ENCODE measurements at regions not wholly inside any gene's neighbourhood (a gene's known extent, or its start where the extent isn't known, plus 50 kb on each side); places are given as distances from the start of the nearest gene placed in this dataset.

GRCh38 chr18:61133783-61134182, 199.4 kb upstream of the CDH20 start:
- DNase-seq (ENCODE audit: low read depth) = no peak
- no peak overlapping the region for H3K4me3 ChIP-seq (ENCODE audit: low read length)

DNA sequence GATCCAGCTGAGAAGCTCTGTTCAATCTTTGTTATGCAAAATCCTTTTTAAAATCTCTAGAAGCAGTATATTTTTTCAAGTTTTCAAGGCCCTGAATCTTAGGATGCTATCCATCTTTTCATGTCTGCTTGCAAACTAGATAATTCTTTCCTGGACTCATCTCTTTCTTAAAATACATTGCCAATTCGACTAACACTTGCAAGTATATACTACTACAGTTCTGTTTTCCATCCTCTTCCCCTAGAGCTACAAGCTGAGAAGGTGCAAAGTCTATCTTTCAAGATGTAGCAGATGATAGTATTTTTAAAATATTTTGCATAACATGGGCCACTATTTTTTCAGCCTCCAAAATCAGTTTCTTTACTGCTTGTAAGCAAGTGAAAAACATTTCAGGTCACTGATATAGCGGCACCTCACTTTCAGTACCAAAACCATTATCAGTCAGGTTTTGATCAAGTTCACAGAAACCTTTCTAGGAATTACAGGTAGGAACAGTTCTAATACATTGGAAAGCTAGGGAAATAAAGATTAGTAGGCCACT, 196.4 kb upstream of the CDH20 start:
- no peak for TF ChIP-seq CTCF (conservative IDR thresholded peaks at IDR 0.05; ENCODE audit: low read depth, low read length)
- DNase-seq (ENCODE audit: low read depth) = no peak

More at GRCh38 chr18:61133783-61134182, 199.4 kb upstream of the CDH20 start:
- TF ChIP-seq CTCF (conservative IDR thresholded peaks at IDR 0.05; ENCODE audit: low read depth, low read length) = no peak

GRCh38 chr18:61141691-61142090, 191.5 kb upstream of the CDH20 start:
- no peak for DNase-seq (ENCODE audit: low read depth)
- H3K4me3 ChIP-seq (ENCODE audit: low read length) = no peak overlapping the region
- TF ChIP-seq CTCF (conservative IDR thresholded peaks at IDR 0.05; ENCODE audit: low read depth, low read length) = no peak

More for the DNA sequence above, 196.4 kb upstream of the CDH20 start:
- no peak overlapping the region for H3K4me3 ChIP-seq (ENCODE audit: low read length)

- DNase-seq (ENCODE audit: low read depth) = no peak
- no peak for TF ChIP-seq CTCF (conservative IDR thresholded peaks at IDR 0.05; ENCODE audit: low read depth, low read length)
- H3K4me3 ChIP-seq (ENCODE audit: low read length) = no peak overlapping the region
These were observed 184.9 kb upstream of the CDH20 start for GRCh38 chr18:61148322-61148721.

- DNase-seq (ENCODE audit: low read depth) = no peak
These were observed 183.4 kb upstream of the CDH20 start for GRCh38 chr18:61149786-61150185.

DNA sequence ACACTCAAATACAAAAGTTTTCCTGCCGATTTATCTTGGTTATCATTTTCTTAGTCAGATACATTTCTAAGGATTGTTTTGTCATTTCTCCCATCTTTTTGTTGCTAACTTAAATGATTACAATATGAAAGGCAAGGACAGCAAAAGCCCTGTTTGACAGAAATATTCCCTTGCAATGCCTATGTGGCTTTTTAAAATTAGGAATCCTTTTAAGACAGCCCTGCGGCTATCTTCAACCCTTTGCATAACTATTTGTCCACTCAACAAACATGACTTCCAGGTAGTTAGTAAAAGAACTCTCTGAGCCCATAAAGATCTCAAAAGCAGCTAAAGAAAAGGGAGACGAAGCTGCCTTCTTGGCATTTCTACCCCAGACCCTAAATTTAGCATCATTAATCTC, 179.7 kb upstream of the CDH20 start:
- no peak for DNase-seq (ENCODE audit: low read depth)
- H3K4me3 ChIP-seq (ENCODE audit: low read length) = no peak overlapping the region
- no peak for TF ChIP-seq CTCF (conservative IDR thresholded peaks at IDR 0.05; ENCODE audit: low read depth, low read length)

More at GRCh38 chr18:61149786-61150185, 183.4 kb upstream of the CDH20 start:
- H3K4me3 ChIP-seq (ENCODE audit: low read length) = no peak overlapping the region
- TF ChIP-seq CTCF (conservative IDR thresholded peaks at IDR 0.05; ENCODE audit: low read depth, low read length) = no peak

DNA sequence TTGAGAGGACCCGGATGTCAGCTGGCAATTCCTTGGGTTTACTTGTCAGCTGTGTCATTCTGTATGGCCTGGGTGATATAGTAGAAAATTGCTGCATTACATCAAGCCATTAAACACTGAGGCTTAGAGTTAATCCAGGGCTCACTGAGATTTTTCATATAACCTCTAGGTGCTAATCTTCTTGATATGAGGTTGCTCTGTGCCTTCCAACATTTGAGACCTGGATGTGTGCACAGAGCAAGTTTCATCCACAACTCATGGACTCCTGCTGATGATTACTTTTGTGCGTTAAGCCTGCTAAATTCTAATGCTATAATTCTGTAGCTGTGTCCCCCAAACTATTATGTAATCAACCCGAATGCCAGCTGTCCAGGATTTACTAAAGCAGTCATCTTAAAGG, 178.4 kb upstream of the CDH20 start:
- no peak for TF ChIP-seq CTCF (conservative IDR thresholded peaks at IDR 0.05; ENCODE audit: low read depth, low read length)
- no peak for DNase-seq (ENCODE audit: low read depth)
- H3K4me3 ChIP-seq (ENCODE audit: low read length) = no peak overlapping the region
